CD4-positive, alpha-beta T cell treated with Interleukin-15 for 4 hours (primary cell): ENCODE measurements at regions not wholly inside any gene's neighbourhood (a gene's known extent, or its start where the extent isn't known, plus 50 kb on each side); places are given as distances from the start of the nearest gene placed in this dataset.

Source experiments
- DNase-seq: peaks from one replicate; pipeline ENCODE4 v3.0.0-alpha.2; 2020; ENCODE audit warnings: low spot score

DNA sequence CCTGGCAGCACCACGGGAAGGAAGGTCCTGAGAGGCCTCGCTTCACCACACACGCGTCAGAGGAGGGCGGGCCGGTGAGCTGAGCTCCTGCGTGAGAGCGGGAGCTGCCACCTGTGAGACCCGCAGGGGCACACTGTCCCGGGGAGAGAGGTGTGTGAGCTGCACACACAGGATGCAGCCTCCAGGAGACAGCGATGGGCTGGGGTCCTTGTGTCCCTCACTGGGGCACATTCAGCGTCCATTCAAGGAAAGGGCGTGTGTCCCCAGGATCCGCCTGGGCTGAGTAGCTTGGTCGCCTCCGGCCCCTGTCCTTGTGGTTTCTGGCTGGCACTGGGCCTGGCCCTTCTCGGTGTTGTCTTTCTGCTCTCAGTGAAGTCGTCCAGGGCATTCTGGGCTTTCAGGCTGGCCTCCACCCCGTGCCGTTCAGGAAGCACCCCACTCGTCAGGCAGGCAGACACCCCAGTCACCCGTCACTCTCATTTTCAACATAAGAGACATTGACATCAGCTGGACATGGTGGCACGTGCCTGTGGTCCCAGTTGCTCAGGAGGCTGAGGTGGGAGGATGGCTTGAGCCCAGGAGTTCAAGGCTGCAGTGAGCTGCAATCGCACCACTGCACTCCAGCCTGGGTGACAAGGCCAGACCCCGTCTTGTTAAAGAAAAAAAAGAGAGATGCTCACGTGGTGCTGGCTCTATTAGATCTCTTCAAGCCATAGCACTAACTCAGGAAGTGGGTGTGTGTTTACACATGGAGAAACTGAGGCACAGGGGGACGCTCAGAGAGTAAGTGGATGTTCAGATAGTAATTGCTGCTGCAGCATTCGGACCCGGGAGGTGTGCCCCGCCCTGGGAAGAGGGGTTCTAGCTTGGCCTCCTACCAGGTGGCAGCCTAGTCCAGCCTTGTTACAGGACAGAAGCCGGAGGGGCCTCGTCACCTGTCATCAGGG is 1081.6 kb downstream of the BRD1 start:
- DNase-seq: no peak

- no peak for DNase-seq
These were observed 1082.5 kb downstream of the BRD1 start for GRCh38 chr22:48744967-48745841.

- no peak for DNase-seq
These were observed 1083.4 kb downstream of the BRD1 start for GRCh38 chr22:48744283-48744641.

- no peak for DNase-seq
These were observed 1083.9 kb downstream of the BRD1 start for GRCh38 chr22:48743601-48744282.

DNA sequence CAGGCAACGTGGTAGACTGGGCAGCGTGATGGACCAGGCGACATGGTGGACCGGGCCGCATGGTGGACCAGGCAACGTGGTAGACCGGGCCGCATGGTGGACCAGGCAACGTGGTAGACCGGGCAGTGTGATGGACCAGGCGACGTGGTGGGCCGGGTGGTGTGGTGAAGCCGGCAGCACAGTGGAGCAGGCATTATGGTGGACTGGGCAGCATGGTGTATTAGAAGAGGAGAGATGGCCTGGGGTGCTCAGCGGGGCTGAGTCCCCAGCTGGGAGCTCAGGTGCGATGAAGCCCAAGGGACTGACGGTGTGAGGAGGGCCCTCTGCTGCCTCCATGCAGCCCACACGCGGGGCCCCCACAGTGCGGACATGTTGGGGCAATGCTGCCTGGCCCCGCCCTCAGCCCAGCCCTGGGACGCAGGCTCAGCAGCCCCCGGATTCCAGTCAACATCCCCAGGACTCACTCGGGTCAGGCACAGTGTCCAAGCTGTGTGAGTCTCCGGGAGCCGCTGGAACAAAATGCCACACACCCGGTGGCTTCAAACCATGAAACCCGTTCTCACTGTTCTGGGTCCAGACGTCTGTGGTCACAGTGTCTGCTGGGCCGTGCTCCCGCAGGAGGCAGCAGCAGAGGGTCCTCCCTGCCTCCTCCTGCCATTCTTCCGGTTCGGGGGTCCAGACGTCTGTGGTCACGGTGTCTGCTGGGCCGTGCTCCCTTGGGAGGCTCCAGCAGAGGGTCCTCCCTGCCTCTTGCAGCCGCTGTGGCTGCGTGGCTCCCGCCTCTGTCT is 1084.9 kb downstream of the BRD1 start:
- DNase-seq: no peak

DNA sequence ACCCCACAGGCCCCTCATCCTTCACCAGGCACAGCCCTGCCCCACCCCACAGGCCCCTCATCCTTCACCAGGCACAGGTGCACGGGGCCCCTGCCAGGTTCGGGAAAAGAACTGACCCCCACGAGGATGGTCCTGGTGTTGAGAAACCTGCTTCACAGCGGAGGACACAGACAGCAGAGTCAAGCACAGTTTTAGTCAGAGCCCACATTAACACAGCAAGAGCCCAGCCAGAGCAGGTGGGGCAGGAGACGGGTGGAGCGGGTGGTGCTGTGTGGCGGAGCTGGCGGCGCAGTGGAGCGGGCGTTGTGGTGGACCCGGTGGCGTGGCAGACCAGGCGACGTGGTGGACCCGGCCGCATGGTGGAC is 1085.5 kb downstream of the BRD1 start:
- DNase-seq: no peak

- no peak for DNase-seq
These were observed 1086.1 kb downstream of the BRD1 start for GRCh38 chr22:48741540-48741939.

DNA sequence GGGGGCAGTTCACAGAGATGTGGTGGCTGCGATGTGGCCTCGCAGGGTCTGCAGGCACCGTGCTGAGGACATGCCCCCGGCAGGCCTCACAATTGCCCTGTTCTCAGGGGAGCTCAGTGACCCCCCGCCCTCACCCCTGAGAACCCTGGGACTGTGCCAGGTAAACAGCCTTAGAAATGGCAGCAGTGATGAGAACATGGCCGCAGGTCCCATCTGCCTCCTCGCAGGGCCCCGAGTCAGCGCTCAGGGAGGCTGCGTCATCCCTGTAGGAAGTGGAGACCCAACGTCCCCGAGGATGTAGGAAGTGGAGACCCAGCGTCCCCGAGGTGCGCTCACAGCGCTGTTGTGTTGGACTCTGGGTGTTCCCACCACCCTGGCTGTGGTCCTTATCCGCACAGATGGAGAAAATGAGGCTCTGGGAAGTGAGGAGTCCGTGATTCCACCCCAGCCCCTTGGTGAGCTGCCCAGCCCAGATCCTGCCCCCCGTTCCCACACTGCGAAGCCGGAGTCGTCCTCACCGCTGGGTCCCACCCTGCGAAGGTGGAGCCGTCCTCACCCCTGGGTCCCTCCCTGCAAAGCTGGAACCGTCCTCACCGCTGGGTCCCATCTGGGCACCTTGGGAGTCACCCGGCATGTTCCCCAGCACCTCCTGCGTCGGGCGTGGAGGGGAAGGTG is 1086.8 kb downstream of the BRD1 start:
- no peak for DNase-seq

DNA sequence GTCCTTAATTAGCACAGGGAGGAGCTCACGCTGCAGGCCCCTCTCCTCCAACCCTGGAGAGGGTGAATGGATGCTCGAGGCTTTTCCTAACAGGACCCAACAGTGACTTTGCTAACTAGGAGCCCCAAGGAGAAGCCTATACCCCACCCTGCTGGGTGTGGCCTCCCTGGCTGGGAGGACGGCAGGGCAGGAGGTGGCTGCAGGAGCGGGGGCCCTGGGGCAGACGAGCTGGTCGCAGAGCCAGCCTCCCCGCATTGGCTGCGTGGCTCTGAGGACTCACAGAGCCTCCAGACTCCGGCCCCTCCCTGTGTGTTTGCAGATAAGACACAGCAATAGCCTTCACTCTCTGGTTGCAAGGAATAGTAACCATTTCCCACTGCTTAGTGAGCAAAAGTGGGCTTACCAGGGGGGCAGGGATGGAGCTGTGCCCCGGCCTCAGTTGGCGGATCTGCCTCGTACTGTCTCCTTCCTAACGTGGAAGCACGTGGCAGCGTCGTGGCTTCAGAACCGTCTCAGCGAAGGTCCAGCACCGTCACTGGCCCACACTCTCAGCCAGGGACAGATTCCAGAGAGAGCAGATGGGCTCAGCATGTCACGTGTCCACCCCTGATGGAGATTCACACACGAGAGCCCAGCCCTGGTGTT is 1087.5 kb downstream of the BRD1 start:
- DNase-seq: no peak

GRCh38 chr22:48739348-48740085 is 1088.2 kb downstream of the BRD1 start:
- DNase-seq: no peak

GRCh38 chr22:48738204-48738980 is 1089.3 kb downstream of the BRD1 start:
- DNase-seq: no peak

DNA sequence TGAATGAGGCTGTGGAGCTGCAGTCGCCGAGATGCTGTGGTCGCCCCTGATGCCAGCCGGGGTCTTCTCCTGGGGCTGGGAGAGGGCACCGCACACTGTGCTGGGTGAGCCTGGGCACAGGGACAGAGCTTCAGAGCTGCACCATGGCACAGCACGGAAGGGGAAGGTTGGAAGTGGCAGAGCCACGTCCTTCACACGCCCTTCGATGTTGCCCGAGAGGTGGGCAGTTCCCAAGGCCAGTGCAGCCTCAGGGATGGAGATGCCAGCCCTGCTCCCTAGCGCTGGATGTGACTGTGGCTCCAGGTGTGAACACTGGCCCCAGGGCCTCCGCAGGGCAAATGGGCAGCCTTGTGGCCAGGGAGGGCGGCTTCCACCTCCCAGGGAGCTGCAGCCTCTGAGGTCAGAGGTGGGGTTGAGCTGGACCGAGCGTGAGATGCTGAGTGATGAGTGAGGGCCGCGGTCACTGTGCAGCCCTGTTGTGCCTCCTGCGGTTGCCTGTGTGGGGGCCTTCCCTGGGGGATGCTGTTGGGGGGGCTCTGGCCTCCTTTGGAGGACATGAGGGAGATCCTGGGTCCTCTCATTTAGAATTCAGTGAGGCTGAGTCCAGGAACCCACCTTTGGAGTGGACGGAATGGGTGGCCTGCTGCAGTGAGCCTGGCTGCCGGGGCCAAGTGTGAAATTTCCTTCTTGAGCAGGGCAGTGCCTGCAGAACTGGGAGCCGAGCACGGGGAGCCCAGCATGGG is 1090.0 kb downstream of the BRD1 start:
- no peak for DNase-seq

DNA sequence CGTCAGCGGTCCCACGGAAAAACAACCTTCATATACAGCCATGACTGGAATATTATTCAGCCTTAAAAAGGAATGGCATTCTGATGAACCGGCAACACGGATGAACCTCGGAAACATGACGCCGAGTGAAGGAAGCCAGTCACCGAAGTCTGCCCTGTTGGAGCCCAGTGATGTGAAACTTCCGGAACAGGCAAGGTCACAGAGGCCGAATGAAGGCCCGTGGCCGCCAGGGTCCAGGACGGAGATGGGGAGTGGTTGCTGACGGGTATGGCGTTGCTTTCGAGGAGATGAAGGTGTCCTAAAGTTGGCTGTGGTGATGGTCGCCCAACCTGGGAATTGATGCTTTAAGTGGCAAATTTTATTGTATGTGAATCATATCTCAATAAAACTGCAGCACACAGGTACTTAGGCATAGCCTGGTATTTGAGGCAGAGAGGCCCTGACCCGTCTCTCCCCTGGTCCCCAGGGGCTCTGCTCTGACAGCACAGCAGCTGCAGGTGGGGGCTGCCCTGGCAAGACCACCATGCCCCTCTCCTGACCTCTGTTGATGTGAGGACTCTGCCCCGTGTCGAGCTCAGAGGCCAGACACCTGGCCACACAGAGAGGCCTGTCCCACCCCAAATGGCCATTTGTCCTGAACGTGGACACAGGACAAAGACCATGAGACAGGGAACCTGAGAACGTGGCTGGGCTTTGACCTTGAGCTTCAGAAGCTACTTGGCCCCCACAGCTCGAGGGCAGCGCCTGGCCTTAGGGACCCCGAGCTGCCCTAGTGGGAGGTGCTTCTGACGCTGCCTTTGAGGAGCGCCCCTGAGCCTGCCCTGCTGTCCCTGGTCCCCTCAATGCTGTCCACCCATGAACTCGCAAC is 1090.8 kb downstream of the BRD1 start:
- DNase-seq: no peak

- DNase-seq: no peak
These were observed 1092.7 kb downstream of the BRD1 start for GRCh38 chr22:48734961-48735360.

- DNase-seq: no peak
These were observed 1093.3 kb downstream of the BRD1 start for GRCh38 chr22:48734359-48734758.

- no peak for DNase-seq
These were observed 1098.0 kb downstream of the BRD1 start for GRCh38 chr22:48729499-48730171.
